Hepatocyte (in vitro differentiated cells): ENCODE measurements at regions not wholly inside any gene's neighbourhood (a gene's known extent, or its start where the extent isn't known, plus 50 kb on each side); places are given as distances from the start of the nearest gene placed in this dataset.

Experiments
- CTCF ChIP-seq: fragments of 200-600 bp; sonication (generic); IDR thresholded peaks from 2 replicates; pipeline ENCODE4 v1.5.1; 2016; ENCODE audit warnings: antibody characterized with exemption, mild to moderate bottlenecking; ENCODE audit not compliant: poor library complexity
- EZH2 ChIP-seq: fragments of 200-600 bp; sonication (generic); IDR thresholded peaks from 2 replicates; pipeline ENCODE4 v1.6.1; 2016; ENCODE audit warnings: antibody characterized with exemption, mild to moderate bottlenecking, borderline replicate concordance

DNA sequence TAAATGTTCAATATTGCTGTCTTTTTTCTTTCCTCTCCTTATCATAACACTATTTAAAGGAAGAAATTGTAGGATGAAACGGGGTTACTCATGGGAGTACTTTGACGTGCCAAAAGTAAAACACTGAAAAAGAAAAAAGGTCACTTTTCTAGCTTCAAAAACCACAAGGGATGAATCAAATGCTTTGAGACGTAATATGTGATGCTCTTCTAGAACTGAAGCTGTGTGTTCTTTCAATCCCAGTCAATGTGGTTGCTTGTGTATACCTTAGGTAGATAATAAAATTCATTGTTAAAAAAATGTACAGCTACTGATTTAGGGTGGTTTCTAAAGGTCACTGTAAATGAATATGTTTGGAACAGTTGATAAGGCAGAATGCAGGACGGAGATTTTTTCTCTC lies 538.8 kb upstream of the ZNF717 start:
- no peak for TF ChIP-seq CTCF
- TF ChIP-seq EZH2: no peak
